ENCODE measurements at regions not wholly inside any gene's neighbourhood (a gene's known extent, or its start where the extent isn't known, plus 50 kb on each side); places are given as distances from the start of the nearest gene placed in this dataset.

DNA sequence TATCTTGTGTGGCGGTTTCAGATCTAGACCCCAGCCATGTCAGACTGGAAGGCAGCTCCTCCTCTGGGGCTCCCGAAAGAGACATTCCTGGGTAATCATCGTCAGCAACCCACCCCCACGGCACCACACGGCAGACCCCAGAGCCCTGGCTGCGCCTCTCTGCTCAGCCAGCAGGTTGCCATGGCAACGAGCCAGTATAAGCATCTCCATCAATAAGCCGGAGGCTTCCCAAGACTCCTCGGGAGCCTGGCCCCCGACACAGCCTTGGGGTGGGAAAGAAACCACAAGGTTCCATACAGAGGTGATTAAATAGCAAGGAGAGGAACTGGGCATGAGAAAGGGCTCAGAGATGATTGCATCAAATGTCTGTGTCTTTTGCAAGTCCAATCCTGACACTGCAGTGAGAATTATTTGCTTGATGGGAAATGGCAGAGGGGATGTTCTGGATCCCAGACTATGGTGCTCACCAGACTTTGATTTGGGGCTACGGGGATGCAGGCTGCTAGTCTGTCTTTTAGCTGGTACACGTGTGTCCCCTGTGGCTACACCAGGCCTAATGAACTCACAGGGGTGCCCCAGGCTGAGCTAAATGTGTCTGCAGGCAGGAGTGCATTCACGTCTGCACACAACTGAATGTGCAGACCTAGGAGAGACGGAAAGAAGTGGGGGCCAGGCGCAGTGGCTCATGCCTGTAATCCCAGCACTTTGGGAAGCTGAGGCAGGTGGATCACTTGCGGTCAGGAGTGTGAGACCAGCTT, 320.5 kb upstream of the TNRC6C start:
- H3K9me3 ChIP-seq (ENCODE audit: insufficient read depth, low read length) = no peaks in the 10 kb centered on the region
- H3K79me2 ChIP-seq (ENCODE audit: insufficient read depth, low read length) = no peaks in the 10 kb centered on the region
- no peak overlapping the region for H3K4me2 ChIP-seq (ENCODE audit: low read depth, low read length, poor library complexity, severe bottlenecking)
- H3K9me2 ChIP-seq (replicated peaks; ENCODE audit: insufficient read depth, low read length) = no peaks in the 10 kb centered on the region
- H3K36me3 ChIP-seq (ENCODE audit: low read length) = no peaks in the 10 kb centered on the region
- no peak overlapping the region for H3K27ac ChIP-seq (ENCODE audit: low read depth, low read length)
- H3K9ac ChIP-seq (ENCODE audit: low read length) = no peak overlapping the region
- H2AFZ ChIP-seq (ENCODE audit: low read depth, low read length, severe bottlenecking) = no peak overlapping the region
- no peak for TF ChIP-seq CTCF (IDR thresholded peaks at IDR 0.05; ENCODE audit: insufficient read depth, low read length, poor library complexity, severe bottlenecking)
- TF ChIP-seq EZH2phosphoT487 (conservative IDR thresholded peaks at IDR 0.05; ENCODE audit: low read length) = no peak
- H4K20me1 ChIP-seq (ENCODE audit: low read depth, low read length) = no peaks in the 10 kb centered on the region
- H3F3A ChIP-seq (ENCODE audit: insufficient read depth) = no peaks in the 10 kb centered on the region
- H3K27me3 ChIP-seq (ENCODE audit: low read length) = no peaks in the 10 kb centered on the region; the same call in 1 of the 2 replicates
- H3K4me3 ChIP-seq (ENCODE audit: insufficient read depth, low read length, poor library complexity, severe bottlenecking) = no peak overlapping the region

- H3K27me3 ChIP-seq (ENCODE audit: low read length) = no peaks in the 10 kb centered on the region; the same call in 1 of the 2 replicates
- no peak overlapping the region for H2AFZ ChIP-seq (ENCODE audit: low read depth, low read length, severe bottlenecking)
- H3K4me2 ChIP-seq (ENCODE audit: low read depth, low read length, poor library complexity, severe bottlenecking) = no peak overlapping the region
- H4K20me1 ChIP-seq (ENCODE audit: low read depth, low read length) = no peaks in the 10 kb centered on the region
- H3K9me2 ChIP-seq (replicated peaks; ENCODE audit: insufficient read depth, low read length) = no peaks in the 10 kb centered on the region
- no peak for TF ChIP-seq EZH2phosphoT487 (conservative IDR thresholded peaks at IDR 0.05; ENCODE audit: low read length)
- no peak for TF ChIP-seq CTCF (IDR thresholded peaks at IDR 0.05; ENCODE audit: insufficient read depth, low read length, poor library complexity, severe bottlenecking)
- H3K36me3 ChIP-seq (ENCODE audit: low read length) = no peaks in the 10 kb centered on the region
- no peaks in the 10 kb centered on the region for H3F3A ChIP-seq (ENCODE audit: insufficient read depth)
- H3K9ac ChIP-seq (ENCODE audit: low read length) = no peak overlapping the region
- no peaks in the 10 kb centered on the region for H3K9me3 ChIP-seq (ENCODE audit: insufficient read depth, low read length)
- no peak overlapping the region for H3K27ac ChIP-seq (ENCODE audit: low read depth, low read length)
- H3K4me3 ChIP-seq (ENCODE audit: insufficient read depth, low read length, poor library complexity, severe bottlenecking) = no peak overlapping the region
- H3K79me2 ChIP-seq (ENCODE audit: insufficient read depth, low read length) = no peaks in the 10 kb centered on the region
These were observed 318.3 kb upstream of the TNRC6C start for GRCh38 chr17:77640252-77640651.

GRCh38 chr17:77640916-77641605, 317.4 kb upstream of the TNRC6C start:
- Histone ChIP-seq H3K27ac (ENCODE audit: low read depth, low read length) (no peak overlapping the region), H3K4me3 (ENCODE audit: insufficient read depth, low read length, poor library complexity, severe bottlenecking) (no peak overlapping the region), H3F3A (ENCODE audit: insufficient read depth) (no peaks in the 10 kb centered on the region), H3K79me2 (ENCODE audit: insufficient read depth, low read length) (no peaks in the 10 kb centered on the region), H4K20me1 (ENCODE audit: low read depth, low read length) (no peaks in the 10 kb centered on the region), H3K9me2 (replicated peaks; ENCODE audit: insufficient read depth, low read length) (no peaks in the 10 kb centered on the region), H3K9me3 (ENCODE audit: insufficient read depth, low read length) (no peaks in the 10 kb centered on the region), H3K9ac (ENCODE audit: low read length) (no peak overlapping the region), H3K4me2 (ENCODE audit: low read depth, low read length, poor library complexity, severe bottlenecking) (no peak overlapping the region), H3K27me3 (ENCODE audit: low read length) (no peaks in the 10 kb centered on the region; the same call in 1 of the 2 replicates), H2AFZ (ENCODE audit: low read depth, low read length, severe bottlenecking) (no peak overlapping the region), H3K36me3 (ENCODE audit: low read length) (no peaks in the 10 kb centered on the region)
- no peak for TF ChIP-seq CTCF (IDR thresholded peaks at IDR 0.05; ENCODE audit: insufficient read depth, low read length, poor library complexity, severe bottlenecking)
- TF ChIP-seq EZH2phosphoT487 (conservative IDR thresholded peaks at IDR 0.05; ENCODE audit: low read length) = no peak
